ENCODE measurements at regions not wholly inside any gene's neighbourhood (a gene's known extent, or its start where the extent isn't known, plus 50 kb on each side); places are given as distances from the start of the nearest gene placed in this dataset.
A peak's percentile ranks its signal among the peaks of the same experiment; 100 is the strongest.
"Not testable (repeated sequence)": the region's sequence is repeated elsewhere in the genome, so short reads cannot be mapped to it uniquely, and the experiment has no call there.

DNA sequence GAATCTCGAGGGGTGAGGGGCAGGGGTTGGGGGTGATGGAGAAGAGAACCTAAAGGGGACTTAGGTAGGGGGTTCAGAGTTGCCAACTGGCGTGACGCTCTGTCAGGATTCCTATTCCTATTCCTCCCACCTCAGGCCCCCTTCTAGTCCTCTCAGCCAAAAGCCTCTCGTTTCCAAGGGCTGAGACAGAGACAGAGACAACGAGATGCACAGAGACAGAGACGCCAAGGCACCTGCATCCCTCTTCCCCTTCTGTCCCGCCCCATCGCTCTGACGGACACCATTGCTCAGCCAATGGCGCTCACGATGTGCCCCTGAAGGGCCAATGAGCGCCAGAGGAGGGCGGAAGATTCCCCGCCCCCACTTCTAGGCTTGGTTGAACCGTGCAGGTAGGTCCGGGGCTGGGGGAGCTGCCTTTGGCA, 129.5 kb upstream of the PLEKHM1 start:
- not testable (repeated sequence) for H3K9me3 Mint-ChIP-seq; H3K27ac Mint-ChIP-seq; H3K27me3 Mint-ChIP-seq (ENCODE audit: low read depth); H3K4me1 Mint-ChIP-seq; H3K36me3 Mint-ChIP-seq
- peak overlapping the region; percentile 70 for H3K4me3 Mint-ChIP-seq
- peak in 1 of 2 experiments; percentile 77 for DNase-seq (ENCODE audit: low spot score in 2 of 2, unreplicated experiment in 2 of 2)

DNA sequence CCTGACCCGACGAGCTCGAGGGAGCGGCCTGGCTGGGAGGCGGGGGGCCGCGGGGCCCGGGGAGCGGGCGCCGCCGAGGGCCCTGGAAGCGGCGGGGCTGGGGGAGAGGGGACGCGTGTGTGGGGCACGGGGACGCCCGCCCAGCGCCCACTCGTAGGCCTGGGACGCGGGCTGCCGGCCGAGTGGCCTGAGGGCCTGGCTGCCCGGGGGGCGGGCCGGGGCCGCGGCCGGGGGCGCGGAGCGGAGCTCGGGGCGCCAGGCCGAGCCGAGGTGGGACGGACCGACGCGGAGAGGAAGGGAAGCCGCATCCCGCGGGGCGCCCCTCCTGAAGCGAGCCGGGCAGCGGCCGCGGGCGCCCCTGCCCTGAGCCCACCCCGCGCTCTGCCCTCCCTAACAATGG, 129.9 kb upstream of the PLEKHM1 start:
- peak in 1 of 2 experiments; percentile 45 for DNase-seq (ENCODE audit: low spot score in 2 of 2, unreplicated experiment in 2 of 2)
- peak overlapping the region; percentile 70 for H3K4me3 Mint-ChIP-seq

GRCh38 chr17:45621087-45621486, 130.6 kb upstream of the PLEKHM1 start:
- H3K36me3 Mint-ChIP-seq; DNase-seq (ENCODE audit: low spot score in 2 of 2, unreplicated experiment in 2 of 2); H3K9me3 Mint-ChIP-seq; H3K27ac Mint-ChIP-seq; H3K4me1 Mint-ChIP-seq; H3K27me3 Mint-ChIP-seq (ENCODE audit: low read depth): not testable (repeated sequence)
- peak overlapping the region; percentile 38 for H3K4me3 Mint-ChIP-seq

More for the DNA sequence above, 129.9 kb upstream of the PLEKHM1 start:
- not testable (repeated sequence) for H3K27me3 Mint-ChIP-seq (ENCODE audit: low read depth); H3K36me3 Mint-ChIP-seq; H3K4me1 Mint-ChIP-seq; H3K27ac Mint-ChIP-seq; H3K9me3 Mint-ChIP-seq

GRCh38 chr17:45622295-45622694, 131.8 kb upstream of the PLEKHM1 start:
- H3K27me3 Mint-ChIP-seq (ENCODE audit: low read depth); H3K9me3 Mint-ChIP-seq; H3K27ac Mint-ChIP-seq; H3K4me1 Mint-ChIP-seq; H3K4me3 Mint-ChIP-seq; H3K36me3 Mint-ChIP-seq; DNase-seq (ENCODE audit: low spot score in 2 of 2, unreplicated experiment in 2 of 2): not testable (repeated sequence)

- Mint-ChIP-seq H3K36me3 (peaks cover 39% of the 10 kb centered on the region), H3K27ac (no peak overlapping the region), H3K9me3 (no peaks in the 10 kb centered on the region), H3K27me3 (ENCODE audit: low read depth) (no peaks in the 10 kb centered on the region), H3K4me3 (no peak overlapping the region), H3K4me1 (no peaks in the 10 kb centered on the region)
- no peak for TF ChIP-seq CTCF (IDR thresholded peaks at IDR 0.05; ENCODE audit: unreplicated experiment)
- no peak for DNase-seq (ENCODE audit: low spot score in 2 of 2, unreplicated experiment in 2 of 2)
Measured at GRCh38 chr17:45628019-45628418, 137.5 kb upstream of the PLEKHM1 start.

DNA sequence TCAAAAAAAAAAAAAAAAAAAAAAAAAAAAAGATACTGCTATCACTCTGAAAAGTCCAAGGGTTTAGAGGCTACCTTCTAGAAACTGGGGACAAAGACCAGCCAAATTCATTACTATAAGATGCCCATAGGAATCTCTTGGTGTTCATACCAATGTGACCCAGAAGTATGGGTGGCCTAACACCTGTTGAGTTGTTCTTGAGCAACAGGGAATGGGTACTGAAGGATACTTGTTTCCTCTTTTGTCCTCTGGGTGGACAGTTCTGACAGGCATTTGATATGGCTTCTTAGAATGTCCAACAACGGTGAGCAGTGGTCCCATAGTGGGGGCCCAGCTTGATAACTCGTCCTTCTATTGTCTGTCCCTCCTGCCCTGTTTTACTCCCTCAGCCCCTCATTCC, 141.4 kb upstream of the PLEKHM1 start:
- Mint-ChIP-seq H3K36me3 (peaks cover 62% of the 10 kb centered on the region), H3K27ac (no peak overlapping the region), H3K9me3 (no peaks in the 10 kb centered on the region), H3K4me1 (no peaks in the 10 kb centered on the region), H3K4me3 (no peak overlapping the region), H3K27me3 (ENCODE audit: low read depth) (no peaks in the 10 kb centered on the region)
- TF ChIP-seq CTCF (IDR thresholded peaks at IDR 0.05; ENCODE audit: unreplicated experiment): no peak
- no peak for DNase-seq (ENCODE audit: low spot score in 2 of 2, unreplicated experiment in 2 of 2)

DNA sequence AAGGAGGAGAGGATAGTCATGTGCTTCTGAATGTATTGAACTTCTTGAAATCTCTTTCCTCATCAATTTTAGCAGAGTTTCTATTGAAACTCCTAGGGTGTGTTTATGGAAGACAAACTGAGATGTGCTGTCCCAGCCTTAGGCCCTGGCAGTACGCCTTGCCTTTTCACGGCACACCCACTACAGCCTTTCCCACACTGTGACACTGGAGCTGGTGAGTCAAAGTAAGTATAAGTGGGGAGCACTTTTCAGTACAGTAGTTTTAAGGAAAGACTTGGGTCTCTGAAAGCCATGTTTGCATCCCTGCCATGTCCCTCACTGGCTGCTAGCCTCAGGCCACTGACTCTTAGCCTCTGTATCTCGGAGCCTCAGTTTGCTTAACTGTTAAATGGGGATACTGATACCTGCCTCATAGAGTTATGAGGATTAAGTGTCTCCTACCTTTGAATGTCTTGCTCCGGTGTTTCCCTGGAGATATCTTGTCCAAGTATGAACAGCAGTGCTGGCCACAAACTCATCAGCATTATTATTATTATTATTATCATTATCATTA, 144.7 kb upstream of the CRHR1 start:
- Mint-ChIP-seq H3K27ac (no peak overlapping the region), H3K36me3 (peaks cover 25% of the 10 kb centered on the region), H3K9me3 (no peaks in the 10 kb centered on the region), H3K4me1 (peaks cover 2% of the 10 kb centered on the region), H3K4me3 (no peak overlapping the region), H3K27me3 (ENCODE audit: low read depth) (no peaks in the 10 kb centered on the region)
- no peak for TF ChIP-seq CTCF (IDR thresholded peaks at IDR 0.05; ENCODE audit: unreplicated experiment)
- no peak for DNase-seq (ENCODE audit: low spot score in 2 of 2, unreplicated experiment in 2 of 2)

Measured in mesothelial cell of epicardium (in vitro differentiated cells).